M059J (cell line): ENCODE measurements at regions not wholly inside any gene's neighbourhood (a gene's known extent, or its start where the extent isn't known, plus 50 kb on each side); places are given as distances from the start of the nearest gene placed in this dataset.

ENCODE experiments used
- DNase-seq: peaks from one replicate; pipeline ENCODE4 v3.0.0-alpha.2; 2012; ENCODE audit warnings: low read depth

- no peak for DNase-seq
These were observed 340.1 kb upstream of the PDZRN3 start for GRCh38 chr3:73964818-73965217.

GRCh38 chr3:73955494-73956070 is 330.8 kb upstream of the PDZRN3 start:
- DNase-seq, result no peak

- DNase-seq, result no peak
These were observed 329.8 kb upstream of the PDZRN3 start for GRCh38 chr3:73954506-73954905.

GRCh38 chr3:73952781-73953180 is 328.0 kb upstream of the PDZRN3 start:
- no peak for DNase-seq

GRCh38 chr3:73950865-73951558 is 326.3 kb upstream of the PDZRN3 start:
- DNase-seq, result no peak

GRCh38 chr3:73945541-73945940 is 320.8 kb upstream of the PDZRN3 start:
- DNase-seq, result no peak

- DNase-seq, result no peak
These were observed 315.2 kb upstream of the PDZRN3 start for GRCh38 chr3:73939985-73940384.

- no peak for DNase-seq
These were observed 308.8 kb upstream of the PDZRN3 start for GRCh38 chr3:73933585-73933984.

GRCh38 chr3:73927203-73927570 is 302.4 kb upstream of the PDZRN3 start:
- no peak for DNase-seq

GRCh38 chr3:73926360-73927202 is 301.8 kb upstream of the PDZRN3 start:
- no peak for DNase-seq

GRCh38 chr3:73925011-73925410 is 300.3 kb upstream of the PDZRN3 start:
- DNase-seq, result no peak

GRCh38 chr3:73924048-73924447 is 299.3 kb upstream of the PDZRN3 start:
- DNase-seq, result no peak

GRCh38 chr3:73917643-73918042 is 292.9 kb upstream of the PDZRN3 start:
- DNase-seq, result no peak

GRCh38 chr3:73915886-73916285 is 291.1 kb upstream of the PDZRN3 start:
- DNase-seq, result no peak

GRCh38 chr3:73908218-73908617 is 283.5 kb upstream of the PDZRN3 start:
- no peak for DNase-seq

GRCh38 chr3:73901686-73902085 is 276.9 kb upstream of the PDZRN3 start:
- no peak for DNase-seq

GRCh38 chr3:73894474-73895213 is 269.9 kb upstream of the PDZRN3 start:
- no peak for DNase-seq

GRCh38 chr3:73893089-73893488 is 268.3 kb upstream of the PDZRN3 start:
- no peak for DNase-seq

GRCh38 chr3:73885862-73886261 is 261.1 kb upstream of the PDZRN3 start:
- no peak for DNase-seq

GRCh38 chr3:73884361-73884760 is 259.6 kb upstream of the PDZRN3 start:
- DNase-seq, result no peak

- DNase-seq, result no peak
These were observed 258.8 kb upstream of the PDZRN3 start for GRCh38 chr3:73883497-73883896.
